ENCODE measurements at regions not wholly inside any gene's neighbourhood (a gene's known extent, or its start where the extent isn't known, plus 50 kb on each side); places are given as distances from the start of the nearest gene placed in this dataset.
A peak's percentile ranks its signal among the peaks of the same experiment; 100 is the strongest.

DNA sequence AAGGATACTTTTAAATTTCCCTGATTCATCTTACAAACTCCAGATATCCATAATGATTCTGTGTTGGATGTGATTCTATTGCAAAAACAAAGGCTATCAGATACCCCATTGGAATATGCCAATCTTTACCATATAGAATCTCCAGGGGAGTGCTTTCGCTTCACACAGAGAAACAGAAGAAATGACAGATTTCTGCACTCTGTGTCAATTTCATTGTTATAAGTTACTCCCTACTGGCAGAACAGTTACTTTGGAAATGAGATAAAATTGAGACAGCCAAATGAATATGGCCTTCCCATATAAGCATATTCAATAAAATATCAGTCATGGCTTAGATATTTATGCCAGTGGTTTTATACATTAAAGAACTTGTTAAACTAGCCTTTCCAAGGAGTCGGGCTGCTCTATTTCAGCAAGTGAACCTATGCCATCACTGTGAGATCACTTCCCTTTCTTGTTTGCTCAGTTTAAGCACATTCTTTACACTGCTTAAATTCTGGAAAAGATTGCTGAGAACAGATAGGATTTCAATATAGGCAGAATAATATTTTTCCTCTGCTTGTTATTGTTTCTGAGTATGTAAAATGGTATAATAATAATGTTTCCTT, 127.5 kb upstream of the ANXA10 start:
- Histone ChIP-seq H3K9me3 (ENCODE audit: low read depth, low read length) (no peaks in the 10 kb centered on the region), H3K4me2 (ENCODE audit: insufficient read depth, low read length) (no peak overlapping the region), H4K20me1 (ENCODE audit: insufficient read depth, low read length) (no peaks in the 10 kb centered on the region), H3K27ac (ENCODE audit: low read depth, low read length) (no peak overlapping the region), H3K79me2 (ENCODE audit: insufficient read depth, low read length) (no peaks in the 10 kb centered on the region), H3K4me1 (ENCODE audit: insufficient read depth, low read length) (no peaks in the 10 kb centered on the region), H2AFZ (ENCODE audit: low read length) (peak overlapping the region; percentile 54), H3K27me3 (ENCODE audit: insufficient read depth, low read length) (no peaks in the 10 kb centered on the region), H3K4me3 (ENCODE audit: insufficient read depth, low read length) (no peak overlapping the region), H3K36me3 (ENCODE audit: insufficient read depth, low read length) (no peaks in the 10 kb centered on the region)
- DNase-seq (ENCODE audit: insufficient read length, low spot score, missing footprints), result no peak
- TF ChIP-seq, protein P1, sequence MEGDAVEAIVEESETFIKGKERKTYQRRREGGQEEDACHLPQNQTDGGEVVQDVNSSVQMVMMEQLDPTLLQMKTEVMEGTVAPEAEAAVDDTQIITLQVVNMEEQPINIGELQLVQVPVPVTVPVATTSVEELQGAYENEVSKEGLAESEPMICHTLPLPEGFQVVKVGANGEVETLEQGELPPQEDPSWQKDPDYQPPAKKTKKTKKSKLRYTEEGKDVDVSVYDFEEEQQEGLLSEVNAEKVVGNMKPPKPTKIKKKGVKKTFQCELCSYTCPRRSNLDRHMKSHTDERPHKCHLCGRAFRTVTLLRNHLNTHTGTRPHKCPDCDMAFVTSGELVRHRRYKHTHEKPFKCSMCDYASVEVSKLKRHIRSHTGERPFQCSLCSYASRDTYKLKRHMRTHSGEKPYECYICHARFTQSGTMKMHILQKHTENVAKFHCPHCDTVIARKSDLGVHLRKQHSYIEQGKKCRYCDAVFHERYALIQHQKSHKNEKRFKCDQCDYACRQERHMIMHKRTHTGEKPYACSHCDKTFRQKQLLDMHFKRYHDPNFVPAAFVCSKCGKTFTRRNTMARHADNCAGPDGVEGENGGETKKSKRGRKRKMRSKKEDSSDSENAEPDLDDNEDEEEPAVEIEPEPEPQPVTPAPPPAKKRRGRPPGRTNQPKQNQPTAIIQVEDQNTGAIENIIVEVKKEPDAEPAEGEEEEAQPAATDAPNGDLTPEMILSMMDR (IDR thresholded peaks at IDR 0.05; ENCODE audit: extremely low read depth, low read depth, low read length), result no peak

DNA sequence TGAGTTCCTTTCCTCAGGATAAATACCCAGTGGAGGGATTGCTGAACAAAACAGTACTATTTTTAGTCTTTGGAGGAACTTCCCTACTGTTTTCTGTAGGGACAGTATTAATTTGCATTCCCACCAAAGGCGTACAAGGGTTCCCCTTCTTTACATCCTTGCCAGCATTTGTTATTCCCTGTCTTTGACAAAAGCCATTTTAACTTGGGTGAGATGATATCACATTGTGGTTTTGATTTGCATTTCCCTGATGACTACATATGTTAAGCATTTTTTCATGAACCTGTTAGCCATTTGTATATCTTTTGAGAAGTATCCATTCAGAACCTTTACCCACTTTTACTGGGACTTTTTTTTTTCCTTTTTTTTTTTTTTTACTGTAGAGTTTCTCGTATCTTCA, 126.2 kb upstream of the ANXA10 start:
- Histone ChIP-seq H3K79me2 (ENCODE audit: insufficient read depth, low read length) (no peaks in the 10 kb centered on the region), H3K4me1 (ENCODE audit: insufficient read depth, low read length) (no peaks in the 10 kb centered on the region), H2AFZ (ENCODE audit: low read length) (no peak overlapping the region), H3K27me3 (ENCODE audit: insufficient read depth, low read length) (no peaks in the 10 kb centered on the region), H3K9me3 (ENCODE audit: low read depth, low read length) (no peaks in the 10 kb centered on the region), H3K4me2 (ENCODE audit: insufficient read depth, low read length) (no peak overlapping the region), H3K4me3 (ENCODE audit: insufficient read depth, low read length) (no peak overlapping the region), H3K27ac (ENCODE audit: low read depth, low read length) (no peak overlapping the region), H4K20me1 (ENCODE audit: insufficient read depth, low read length) (no peaks in the 10 kb centered on the region), H3K36me3 (ENCODE audit: insufficient read depth, low read length) (no peaks in the 10 kb centered on the region)
- TF ChIP-seq, protein P1 (IDR thresholded peaks at IDR 0.05; ENCODE audit: extremely low read depth, low read depth, low read length), result no peak
- DNase-seq (ENCODE audit: insufficient read length, low spot score, missing footprints), result no peak

DNA sequence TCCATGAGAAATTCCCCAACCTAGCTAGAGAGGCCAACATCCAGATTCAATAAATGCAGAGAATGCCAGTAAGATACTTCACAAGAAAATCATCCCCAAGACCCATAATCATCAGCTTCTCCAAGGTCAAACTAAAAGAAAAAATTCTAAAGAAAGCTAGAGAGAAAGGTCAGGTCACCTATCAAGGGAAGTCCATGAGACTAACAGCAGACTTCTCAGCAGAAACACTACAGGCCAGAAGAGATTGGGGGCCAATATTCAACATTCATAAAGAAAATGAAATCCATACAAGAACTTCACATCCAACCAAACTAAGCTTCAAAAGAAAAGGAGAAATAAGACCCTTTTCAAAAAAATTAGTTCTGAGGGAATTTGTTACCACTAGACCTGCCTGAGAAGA, 118.8 kb upstream of the ANXA10 start:
- H3K27ac ChIP-seq (ENCODE audit: low read depth, low read length), result no peak overlapping the region
- H3K79me2 ChIP-seq (ENCODE audit: insufficient read depth, low read length), result no peaks in the 10 kb centered on the region
- no peaks in the 10 kb centered on the region for H3K36me3 ChIP-seq (ENCODE audit: insufficient read depth, low read length)
- no peak for DNase-seq (ENCODE audit: insufficient read length, low spot score, missing footprints)
- H3K4me2 ChIP-seq (ENCODE audit: insufficient read depth, low read length), result no peak overlapping the region
- H3K4me3 ChIP-seq (ENCODE audit: insufficient read depth, low read length), result no peak overlapping the region
- H3K27me3 ChIP-seq (ENCODE audit: insufficient read depth, low read length), result no peaks in the 10 kb centered on the region
- no peaks in the 10 kb centered on the region for H3K4me1 ChIP-seq (ENCODE audit: insufficient read depth, low read length)
- TF ChIP-seq, protein P1 (IDR thresholded peaks at IDR 0.05; ENCODE audit: extremely low read depth, low read depth, low read length), result no peak
- H3K9me3 ChIP-seq (ENCODE audit: low read depth, low read length), result no peaks in the 10 kb centered on the region
- no peaks in the 10 kb centered on the region for H4K20me1 ChIP-seq (ENCODE audit: insufficient read depth, low read length)
- H2AFZ ChIP-seq (ENCODE audit: low read length), result no peak overlapping the region

DNA sequence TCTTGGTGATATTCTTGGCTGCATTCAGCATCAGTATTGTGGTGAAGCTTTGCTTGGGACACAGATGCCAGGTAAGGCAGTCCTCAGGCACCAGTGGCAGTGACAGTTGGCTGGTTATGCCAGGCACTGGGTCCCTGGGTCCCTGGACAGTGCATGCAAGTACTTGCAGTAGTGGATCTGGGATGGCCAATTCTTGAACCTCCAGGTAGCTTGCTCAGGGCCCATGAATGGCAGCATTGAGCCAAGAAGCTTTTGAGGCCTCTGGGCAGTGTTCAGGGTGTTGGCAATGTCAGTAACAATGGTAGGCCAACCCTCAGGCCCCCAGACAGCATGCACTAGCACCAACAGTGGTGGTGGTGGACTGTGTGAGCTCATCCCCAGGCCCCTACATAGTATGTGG, 106.8 kb upstream of the ANXA10 start:
- Histone ChIP-seq H3K36me3 (ENCODE audit: insufficient read depth, low read length) (no peaks in the 10 kb centered on the region), H3K4me2 (ENCODE audit: insufficient read depth, low read length) (no peak overlapping the region), H3K4me1 (ENCODE audit: insufficient read depth, low read length) (no peaks in the 10 kb centered on the region), H4K20me1 (ENCODE audit: insufficient read depth, low read length) (no peaks in the 10 kb centered on the region), H3K27ac (ENCODE audit: low read depth, low read length) (no peak overlapping the region), H3K27me3 (ENCODE audit: insufficient read depth, low read length) (no peaks in the 10 kb centered on the region), H3K9me3 (ENCODE audit: low read depth, low read length) (no peaks in the 10 kb centered on the region), H3K4me3 (ENCODE audit: insufficient read depth, low read length) (no peak overlapping the region), H2AFZ (ENCODE audit: low read length) (no peak overlapping the region), H3K79me2 (ENCODE audit: insufficient read depth, low read length) (no peaks in the 10 kb centered on the region)
- no peak for DNase-seq (ENCODE audit: insufficient read length, low spot score, missing footprints)
- TF ChIP-seq, protein P1 (IDR thresholded peaks at IDR 0.05; ENCODE audit: extremely low read depth, low read depth, low read length), result no peak
